ENCODE measurements at regions not wholly inside any gene's neighbourhood (a gene's known extent, or its start where the extent isn't known, plus 50 kb on each side); places are given as distances from the start of the nearest gene placed in this dataset.

DNA sequence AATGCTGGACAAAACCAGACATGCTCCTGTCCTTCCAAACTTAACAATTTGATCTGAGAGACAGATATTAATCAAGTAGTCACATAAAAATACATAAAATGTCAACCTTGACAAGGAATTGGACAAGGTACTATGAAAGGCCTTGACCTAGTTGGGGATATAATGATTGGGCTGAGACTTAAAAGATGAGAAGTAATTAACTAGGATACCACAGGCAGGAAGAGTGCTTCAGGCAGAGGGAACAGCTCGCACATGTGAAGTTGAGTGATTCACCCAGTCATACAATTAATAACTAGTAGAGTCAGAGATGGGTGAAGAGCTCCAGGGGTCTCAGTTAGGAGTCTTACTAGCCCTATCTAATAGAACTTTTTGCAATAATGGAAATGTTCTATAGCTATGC is 259.5 kb downstream of the MSRB3 start:
- no TSS peak for BruUV-seq (replicated peaks)

GRCh38 chr12:65539023-65539422 is 260.5 kb downstream of the MSRB3 start:
- no TSS peak for BruUV-seq (replicated peaks)
- Histone ChIP-seq H3K9me3 (ENCODE audit: control insufficient read depth, insufficient read depth, low read depth, low read length) (peaks cover 34% of the 10 kb centered on the region), H3K4me1 (ENCODE audit: control insufficient read depth, insufficient read depth, low read length) (peaks cover 12% of the 10 kb centered on the region; the same call in 1 of the 2 replicates), H3K27me3 (ENCODE audit: control insufficient read depth, insufficient read depth, low read length) (no peaks in the 10 kb centered on the region), H3K27ac (ENCODE audit: low read length) (no peak overlapping the region; the same call in 1 of the 2 replicates), H3K36me3 (ENCODE audit: control insufficient read depth, insufficient read depth, low read length) (no peaks in the 10 kb centered on the region), H3K4me3 (ENCODE audit: low read depth in 2 of 2, low read length in 2 of 2) (no peak overlapping the region)
- DNase-seq (ENCODE audit: low read depth, low spot score) (no peak), ATAC-seq (no peak)
- no peak for TF ChIP-seq SIN3A (IDR thresholded peaks at IDR 0.05; ENCODE audit: borderline replicate concordance, insufficient read depth, low read depth, low read length)
- TF ChIP-seq CTCF (IDR thresholded peaks at IDR 0.05), result no peak
- TF ChIP-seq, protein P1, sequence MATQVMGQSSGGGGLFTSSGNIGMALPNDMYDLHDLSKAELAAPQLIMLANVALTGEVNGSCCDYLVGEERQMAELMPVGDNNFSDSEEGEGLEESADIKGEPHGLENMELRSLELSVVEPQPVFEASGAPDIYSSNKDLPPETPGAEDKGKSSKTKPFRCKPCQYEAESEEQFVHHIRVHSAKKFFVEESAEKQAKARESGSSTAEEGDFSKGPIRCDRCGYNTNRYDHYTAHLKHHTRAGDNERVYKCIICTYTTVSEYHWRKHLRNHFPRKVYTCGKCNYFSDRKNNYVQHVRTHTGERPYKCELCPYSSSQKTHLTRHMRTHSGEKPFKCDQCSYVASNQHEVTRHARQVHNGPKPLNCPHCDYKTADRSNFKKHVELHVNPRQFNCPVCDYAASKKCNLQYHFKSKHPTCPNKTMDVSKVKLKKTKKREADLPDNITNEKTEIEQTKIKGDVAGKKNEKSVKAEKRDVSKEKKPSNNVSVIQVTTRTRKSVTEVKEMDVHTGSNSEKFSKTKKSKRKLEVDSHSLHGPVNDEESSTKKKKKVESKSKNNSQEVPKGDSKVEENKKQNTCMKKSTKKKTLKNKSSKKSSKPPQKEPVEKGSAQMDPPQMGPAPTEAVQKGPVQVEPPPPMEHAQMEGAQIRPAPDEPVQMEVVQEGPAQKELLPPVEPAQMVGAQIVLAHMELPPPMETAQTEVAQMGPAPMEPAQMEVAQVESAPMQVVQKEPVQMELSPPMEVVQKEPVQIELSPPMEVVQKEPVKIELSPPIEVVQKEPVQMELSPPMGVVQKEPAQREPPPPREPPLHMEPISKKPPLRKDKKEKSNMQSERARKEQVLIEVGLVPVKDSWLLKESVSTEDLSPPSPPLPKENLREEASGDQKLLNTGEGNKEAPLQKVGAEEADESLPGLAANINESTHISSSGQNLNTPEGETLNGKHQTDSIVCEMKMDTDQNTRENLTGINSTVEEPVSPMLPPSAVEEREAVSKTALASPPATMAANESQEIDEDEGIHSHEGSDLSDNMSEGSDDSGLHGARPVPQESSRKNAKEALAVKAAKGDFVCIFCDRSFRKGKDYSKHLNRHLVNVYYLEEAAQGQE (IDR thresholded peaks at IDR 0.05; ENCODE audit: insufficient read depth in 1 of 2, low read depth in 2 of 2, low read length in 1 of 2), result no peak
- in situ Hi-C loops (cut with HindIII; ENCODE audit: low pct_unique_long_range_greater_than_20kb, low sequenced_read_pairs) (no loop called here), intact Hi-C loops (cut with micrococcal nuclease; ENCODE audit: unreplicated experiment) (no loop called here)
- ChIA-PET POLR2A (no interaction called here), CTCF (no interaction called here)

More for the DNA sequence above, 259.5 kb downstream of the MSRB3 start:
- H3K4me3 ChIP-seq (ENCODE audit: low read depth in 2 of 2, low read length in 2 of 2), result no peak overlapping the region
- DNase-seq (ENCODE audit: low read depth, low spot score) (no peak), ATAC-seq (no peak)
- in situ Hi-C loops (cut with HindIII; ENCODE audit: low pct_unique_long_range_greater_than_20kb, low sequenced_read_pairs) (no loop called here), intact Hi-C loops (cut with micrococcal nuclease; ENCODE audit: unreplicated experiment) (no loop called here)
- H3K9me3 ChIP-seq (ENCODE audit: control insufficient read depth, insufficient read depth, low read depth, low read length), result peaks cover 34% of the 10 kb centered on the region
- ChIA-PET CTCF (no interaction called here), POLR2A (no interaction called here)
- H3K4me1 ChIP-seq (ENCODE audit: control insufficient read depth, insufficient read depth, low read length), result peaks cover 21% of the 10 kb centered on the region
- H3K36me3 ChIP-seq (ENCODE audit: control insufficient read depth, insufficient read depth, low read length), result no peaks in the 10 kb centered on the region
- no peaks in the 10 kb centered on the region for H3K27me3 ChIP-seq (ENCODE audit: control insufficient read depth, insufficient read depth, low read length)
- TF ChIP-seq SIN3A (IDR thresholded peaks at IDR 0.05; ENCODE audit: borderline replicate concordance, insufficient read depth, low read depth, low read length) (no peak), POLR2AphosphoS5 (IDR thresholded peaks at IDR 0.05; ENCODE audit: low read depth, low read length) (no peak), CTCF (IDR thresholded peaks at IDR 0.05) (no peak), TCF7L2 (IDR thresholded peaks at IDR 0.05; ENCODE audit: low read depth, low read length) (no peak)
- TF ChIP-seq, protein P1 (IDR thresholded peaks at IDR 0.05; ENCODE audit: insufficient read depth in 1 of 2, low read depth in 2 of 2, low read length in 1 of 2), result no peak
- H3K27ac ChIP-seq (ENCODE audit: low read length), result no peak overlapping the region; the same call in 1 of the 2 replicates

Data from Panc1 (cell line).